ENCODE measurements at regions not wholly inside any gene's neighbourhood (a gene's known extent, or its start where the extent isn't known, plus 50 kb on each side); places are given as distances from the start of the nearest gene placed in this dataset.
"Not testable (repeated sequence)": the region's sequence is repeated elsewhere in the genome, so short reads cannot be mapped to it uniquely, and the experiment has no call there.

DNA sequence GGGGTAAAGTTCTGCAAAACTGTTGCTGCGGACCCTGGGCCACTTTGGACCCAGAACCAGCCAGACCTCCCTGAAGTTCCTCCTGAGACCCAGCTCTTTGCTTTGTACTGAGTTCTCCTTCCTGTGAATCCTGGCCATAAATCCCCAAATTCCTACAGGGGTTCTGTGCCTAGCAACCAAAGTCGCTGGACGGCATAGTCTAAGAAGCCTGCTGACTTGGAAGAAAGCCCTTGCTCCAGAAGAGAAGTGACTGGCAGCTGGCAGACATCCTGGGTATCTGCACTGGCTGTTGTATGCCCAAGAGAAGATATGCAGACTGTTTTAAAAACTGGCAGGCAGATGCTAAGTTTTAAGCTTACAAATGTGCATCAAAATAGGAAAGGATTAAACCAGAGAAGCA lies 99.9 kb upstream of the SLC24A4 start:
- DNase-seq: no peak
- in situ Hi-C loops (cut with HindIII; ENCODE audit: low pct_ligation_motif_present, low pct_unique_long_range_greater_than_20kb, low sequenced_read_pairs): no loop called here

DNA sequence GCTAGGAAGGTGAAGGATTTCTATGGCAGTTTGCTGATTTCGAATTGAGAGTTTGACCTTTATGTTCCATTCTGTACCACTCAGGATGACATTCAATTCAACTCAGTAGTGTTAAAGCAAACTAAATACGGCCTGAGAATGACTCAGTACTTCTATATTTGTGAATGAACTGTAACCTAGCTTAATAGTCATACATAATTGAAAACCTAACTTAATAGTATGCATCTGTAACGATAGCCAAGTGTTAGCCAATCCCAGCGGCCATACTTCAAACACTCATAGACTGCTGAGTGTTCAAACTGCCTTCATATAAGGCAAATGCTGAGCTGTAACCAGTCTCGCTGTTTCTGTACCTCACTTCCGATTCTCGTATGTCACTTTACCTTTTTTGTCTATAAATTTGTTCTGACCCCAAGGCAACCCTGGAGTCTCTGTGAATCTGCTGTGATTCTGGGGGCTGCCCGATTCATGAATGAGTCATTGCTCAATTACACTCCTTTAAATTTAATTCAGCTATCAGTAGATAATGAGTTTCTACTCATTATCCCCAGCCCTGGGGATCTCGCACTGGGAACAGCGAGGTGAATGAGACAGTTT lies 98.5 kb upstream of the SLC24A4 start:
- no peak for DNase-seq
- in situ Hi-C loops (cut with HindIII; ENCODE audit: low pct_ligation_motif_present, low pct_unique_long_range_greater_than_20kb, low sequenced_read_pairs): no loop called here

DNA sequence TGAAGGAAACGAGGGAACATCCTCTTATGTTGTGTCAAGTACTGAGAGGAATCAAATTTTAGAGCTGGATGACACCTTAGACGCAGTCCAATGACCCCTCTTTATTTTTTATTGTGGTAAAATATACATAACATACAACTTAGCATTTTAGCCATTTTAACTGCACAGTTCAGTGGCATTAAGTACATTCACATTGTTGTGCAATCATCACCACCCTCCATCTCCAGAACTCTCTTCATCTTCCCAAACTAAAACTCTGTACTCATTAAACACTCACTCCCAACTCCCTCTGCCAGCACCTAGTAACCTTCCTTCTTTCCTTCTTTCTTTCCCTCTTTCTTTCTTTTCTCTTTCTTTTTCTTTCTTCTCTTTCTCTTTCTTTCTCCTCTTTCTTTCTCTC lies 97.2 kb upstream of the SLC24A4 start:
- DNase-seq: no peak
- in situ Hi-C loops (cut with HindIII; ENCODE audit: low pct_ligation_motif_present, low pct_unique_long_range_greater_than_20kb, low sequenced_read_pairs): no loop called here

DNA sequence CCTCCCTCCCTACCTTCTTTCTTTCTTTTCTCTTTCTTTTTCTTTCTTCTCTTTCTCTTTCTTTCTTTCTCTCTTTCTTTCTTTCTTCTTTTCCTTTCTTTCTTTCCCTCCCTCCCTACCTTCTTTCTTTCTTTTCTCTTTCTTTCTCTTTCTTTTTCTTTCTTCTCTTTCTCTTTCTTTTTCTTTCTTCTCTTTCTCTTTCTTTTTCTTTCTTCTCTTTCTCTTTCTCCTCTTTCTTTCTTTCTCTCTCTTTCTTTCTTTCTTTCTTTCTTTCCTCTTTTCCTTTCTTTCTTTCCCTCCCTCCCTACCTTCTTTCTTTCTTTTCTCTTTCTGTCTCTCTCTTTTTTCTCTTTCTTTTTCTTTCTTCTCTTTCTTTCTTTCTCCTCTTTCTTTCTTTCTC lies 96.8 kb upstream of the SLC24A4 start:
- in situ Hi-C loops (cut with HindIII; ENCODE audit: low pct_ligation_motif_present, low pct_unique_long_range_greater_than_20kb, low sequenced_read_pairs); DNase-seq: not testable (repeated sequence)

GRCh38 chr14:92236243-92236900 lies 86.6 kb upstream of the SLC24A4 start:
- in situ Hi-C loops (cut with HindIII; ENCODE audit: low pct_ligation_motif_present, low pct_unique_long_range_greater_than_20kb, low sequenced_read_pairs): no loop called here
- DNase-seq: no peak

DNA sequence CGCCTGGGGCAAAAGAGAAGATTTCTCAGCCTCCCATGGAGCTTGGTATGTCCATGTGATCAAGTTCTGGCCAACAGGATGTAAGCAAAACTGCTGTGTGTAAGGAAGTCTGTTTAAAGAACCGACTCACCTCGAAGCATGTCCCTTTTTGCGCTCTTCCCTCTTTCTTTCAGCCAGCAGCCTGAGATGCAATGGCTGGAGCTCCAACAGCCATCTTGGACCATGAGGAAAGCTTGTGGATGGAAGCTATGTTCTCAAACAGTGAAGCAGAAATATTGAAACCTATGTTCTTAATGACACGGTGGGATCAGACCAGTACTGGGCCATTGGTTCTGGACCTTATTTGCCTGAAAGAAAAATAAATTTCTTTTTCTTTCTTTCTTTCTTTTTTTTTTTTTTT lies 82.3 kb upstream of the SLC24A4 start:
- in situ Hi-C loops (cut with HindIII; ENCODE audit: low pct_ligation_motif_present, low pct_unique_long_range_greater_than_20kb, low sequenced_read_pairs): no loop called here
- DNase-seq: no peak

GRCh38 chr14:92241966-92242595 lies 80.9 kb upstream of the SLC24A4 start:
- DNase-seq: no peak
- in situ Hi-C loops (cut with HindIII; ENCODE audit: low pct_ligation_motif_present, low pct_unique_long_range_greater_than_20kb, low sequenced_read_pairs): no loop called here

GRCh38 chr14:92244805-92245204 lies 78.2 kb upstream of the SLC24A4 start:
- in situ Hi-C loops (cut with HindIII; ENCODE audit: low pct_ligation_motif_present, low pct_unique_long_range_greater_than_20kb, low sequenced_read_pairs): no loop called here

GRCh38 chr14:92247341-92247740 lies 75.6 kb upstream of the SLC24A4 start:
- in situ Hi-C loops (cut with HindIII; ENCODE audit: low pct_ligation_motif_present, low pct_unique_long_range_greater_than_20kb, low sequenced_read_pairs): no loop called here
- no peak for DNase-seq

More at GRCh38 chr14:92244805-92245204, 78.2 kb upstream of the SLC24A4 start:
- no peak for DNase-seq

GRCh38 chr14:92247947-92248346 lies 75.0 kb upstream of the SLC24A4 start:
- DNase-seq: no peak
- in situ Hi-C loops (cut with HindIII; ENCODE audit: low pct_ligation_motif_present, low pct_unique_long_range_greater_than_20kb, low sequenced_read_pairs): no loop called here

- in situ Hi-C loops (cut with HindIII; ENCODE audit: low pct_ligation_motif_present, low pct_unique_long_range_greater_than_20kb, low sequenced_read_pairs): no loop called here
- no peak for DNase-seq
These were observed 74.3 kb upstream of the SLC24A4 start for GRCh38 chr14:92248696-92249095.

GRCh38 chr14:92250366-92250765 lies 72.6 kb upstream of the SLC24A4 start:
- DNase-seq; in situ Hi-C loops (cut with HindIII; ENCODE audit: low pct_ligation_motif_present, low pct_unique_long_range_greater_than_20kb, low sequenced_read_pairs): not testable (repeated sequence)

- no peak for DNase-seq
- in situ Hi-C loops (cut with HindIII; ENCODE audit: low pct_ligation_motif_present, low pct_unique_long_range_greater_than_20kb, low sequenced_read_pairs): no loop called here
These were observed 70.6 kb upstream of the SLC24A4 start for GRCh38 chr14:92252323-92252722.

DNA sequence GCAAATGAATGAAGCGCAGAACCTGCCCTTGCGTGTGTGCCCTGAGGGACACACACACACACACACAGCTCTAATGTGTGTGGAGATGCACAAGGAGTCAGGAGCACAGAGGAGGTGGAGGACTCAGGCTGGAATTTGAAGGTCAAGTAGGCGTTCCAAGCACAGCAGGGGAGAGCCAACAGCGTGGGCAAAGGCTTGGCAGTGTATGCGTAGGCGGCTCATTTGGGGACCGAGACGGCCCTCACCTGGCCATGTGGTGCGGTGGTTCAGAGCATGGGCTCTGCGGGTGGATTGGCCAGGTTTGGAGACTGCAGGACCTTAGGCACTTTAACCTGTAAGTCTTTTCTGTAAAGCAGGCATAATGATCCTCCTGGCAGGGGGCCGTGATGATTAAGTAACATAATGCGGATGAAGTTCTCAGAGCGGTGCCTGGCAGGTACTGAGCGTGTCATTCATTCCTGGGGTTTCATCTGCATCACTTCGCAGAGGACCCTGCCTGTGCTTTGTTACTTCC lies 69.5 kb upstream of the SLC24A4 start:
- no peak for DNase-seq
- in situ Hi-C loops (cut with HindIII; ENCODE audit: low pct_ligation_motif_present, low pct_unique_long_range_greater_than_20kb, low sequenced_read_pairs): no loop called here

DNA sequence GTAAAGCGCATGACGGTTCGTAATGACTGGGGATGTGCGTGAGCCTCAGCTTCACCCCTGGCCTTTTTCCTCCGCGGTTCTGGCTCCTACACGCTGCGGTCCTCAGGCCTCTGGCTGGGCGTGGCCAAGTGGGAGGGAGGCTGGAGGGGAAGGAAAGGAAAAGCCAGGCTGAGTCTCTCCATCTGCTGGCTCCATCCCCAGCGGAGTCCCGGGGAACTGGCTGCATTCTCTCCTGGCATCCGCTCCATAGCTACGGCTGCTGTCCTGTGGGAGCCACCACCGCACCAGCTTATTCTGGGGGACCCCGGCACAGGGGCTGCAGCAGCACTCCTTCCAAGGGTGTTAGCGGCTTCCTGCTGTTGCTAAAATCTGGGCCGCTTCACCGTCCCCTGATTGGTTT lies 68.2 kb upstream of the SLC24A4 start:
- DNase-seq: peak; percentile 32
- in situ Hi-C loops (cut with HindIII; ENCODE audit: low pct_ligation_motif_present, low pct_unique_long_range_greater_than_20kb, low sequenced_read_pairs): no loop called here

DNA sequence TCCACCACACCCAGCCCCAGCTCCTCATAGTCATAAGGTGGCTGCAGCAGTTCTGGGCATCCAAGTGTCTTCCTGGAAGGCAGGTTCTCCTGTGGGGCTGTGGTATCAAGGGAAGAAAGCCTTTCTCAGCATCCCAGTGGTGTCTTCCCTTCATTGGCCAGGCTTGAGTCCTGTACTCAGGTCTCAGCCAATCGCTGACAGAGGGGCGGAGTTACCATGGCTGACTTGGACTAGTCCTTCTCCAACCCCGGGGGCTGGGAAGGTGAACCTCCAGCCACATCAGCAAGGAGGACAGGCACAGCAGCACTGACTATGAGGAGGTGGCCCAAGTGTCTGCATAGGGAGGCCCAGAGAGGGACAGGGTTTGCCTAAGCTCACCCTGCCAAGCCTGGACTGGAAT lies 64.0 kb upstream of the SLC24A4 start:
- in situ Hi-C loops (cut with HindIII; ENCODE audit: low pct_ligation_motif_present, low pct_unique_long_range_greater_than_20kb, low sequenced_read_pairs): no loop called here
- no peak for DNase-seq

DNA sequence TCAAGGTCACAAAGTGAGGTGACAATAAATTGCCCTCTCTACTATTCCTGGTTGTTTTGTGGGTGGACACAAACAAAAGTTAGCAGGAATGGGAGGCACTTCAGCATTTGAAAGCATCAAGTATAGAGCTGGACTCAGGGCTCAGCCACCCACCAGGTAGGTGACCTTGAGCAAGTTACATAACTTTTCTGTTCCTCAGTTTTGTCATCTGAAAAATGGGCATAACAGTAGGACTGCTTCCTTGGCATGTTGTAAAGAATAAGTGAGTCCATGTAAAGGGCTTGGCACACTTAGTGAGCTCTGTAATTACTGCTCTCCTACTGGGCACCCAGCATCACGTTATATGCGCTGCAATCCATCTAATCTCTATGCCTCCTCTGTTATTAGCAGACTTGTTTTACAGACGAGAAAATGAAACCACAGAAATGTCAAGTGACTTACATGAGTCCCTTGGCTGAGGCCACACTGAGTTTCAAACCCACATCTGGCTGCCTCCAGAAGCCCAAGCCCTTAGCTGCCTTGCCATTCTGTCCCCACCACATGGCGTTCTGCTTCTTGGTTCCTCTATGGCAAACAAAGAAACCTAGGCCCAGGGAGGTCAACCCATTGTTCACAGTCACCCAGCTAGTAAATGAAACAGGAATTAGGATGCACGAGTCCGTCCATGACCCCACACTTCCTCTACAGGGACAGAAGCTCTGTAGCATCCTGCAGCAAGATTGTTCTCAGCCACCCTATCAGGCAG lies 63.2 kb upstream of the SLC24A4 start:
- no peak for DNase-seq
- in situ Hi-C loops (cut with HindIII; ENCODE audit: low pct_ligation_motif_present, low pct_unique_long_range_greater_than_20kb, low sequenced_read_pairs): no loop called here

GRCh38 chr14:92263681-92264080 lies 59.3 kb upstream of the SLC24A4 start:
- in situ Hi-C loops (cut with HindIII; ENCODE audit: low pct_ligation_motif_present, low pct_unique_long_range_greater_than_20kb, low sequenced_read_pairs): no loop called here

DNA sequence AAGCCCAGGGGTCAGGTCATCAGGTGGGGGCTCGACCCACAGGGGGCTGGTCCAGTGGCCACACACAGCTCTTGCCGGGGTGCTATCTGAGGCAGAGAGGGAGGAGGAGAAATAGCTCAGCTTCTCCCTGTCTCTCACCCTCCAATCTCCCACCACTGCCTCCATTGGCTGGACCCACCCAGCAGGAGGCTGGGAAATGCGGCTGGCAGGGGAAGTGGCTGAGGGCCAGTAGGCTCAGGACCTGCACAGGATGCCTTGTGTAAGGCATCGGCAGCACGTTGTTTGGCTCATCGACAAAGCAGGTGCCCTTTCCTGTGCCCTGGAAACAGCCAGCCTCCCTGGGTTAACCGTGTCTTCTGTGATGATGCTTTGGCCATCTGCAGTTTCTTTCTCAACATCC lies 58.8 kb upstream of the SLC24A4 start:
- no peak for DNase-seq
- in situ Hi-C loops (cut with HindIII; ENCODE audit: low pct_ligation_motif_present, low pct_unique_long_range_greater_than_20kb, low sequenced_read_pairs): no loop called here

More at GRCh38 chr14:92263681-92264080, 59.3 kb upstream of the SLC24A4 start:
- no peak for DNase-seq

Measured in ACHN (cell line).